Gastroesophageal sphincter (tissue), 3 donors: ENCODE measurements at regions not wholly inside any gene's neighbourhood (a gene's known extent, or its start where the extent isn't known, plus 50 kb on each side); places are given as distances from the start of the nearest gene placed in this dataset.
"Not testable (repeated sequence)": the region's sequence is repeated elsewhere in the genome, so short reads cannot be mapped to it uniquely, and the experiment has no call there.

ENCODE experiments used
- EP300 ChIP-seq: sonication (generic); formaldehyde crosslinking; IDR thresholded peaks from one replicate; pipeline ENCODE4 v1.6.1; 2017; ENCODE audit warnings: antibody characterized with exemption, mild to moderate bottlenecking
- POLR2AphosphoS5 ChIP-seq: sonication (generic); formaldehyde crosslinking; IDR thresholded peaks from one replicate; pipeline ENCODE4 v1.6.1; 2017; ENCODE audit warnings: antibody characterized with exemption
- TF ChIP-seq, protein P1 (sequence below), 4 experiments: fragments of 200-600 bp in 2 of 4; fragments of 450-650 bp in 2 of 4; sonication (generic) in 1 of 4; IDR thresholded peaks; one replicate each; pipeline ENCODE4 v1.5.1; 2017 to 2019; ENCODE audit warnings: antibody characterized with exemption in 4 of 4, mild to moderate bottlenecking in 2 of 4, moderate library complexity in 2 of 4

DNA sequence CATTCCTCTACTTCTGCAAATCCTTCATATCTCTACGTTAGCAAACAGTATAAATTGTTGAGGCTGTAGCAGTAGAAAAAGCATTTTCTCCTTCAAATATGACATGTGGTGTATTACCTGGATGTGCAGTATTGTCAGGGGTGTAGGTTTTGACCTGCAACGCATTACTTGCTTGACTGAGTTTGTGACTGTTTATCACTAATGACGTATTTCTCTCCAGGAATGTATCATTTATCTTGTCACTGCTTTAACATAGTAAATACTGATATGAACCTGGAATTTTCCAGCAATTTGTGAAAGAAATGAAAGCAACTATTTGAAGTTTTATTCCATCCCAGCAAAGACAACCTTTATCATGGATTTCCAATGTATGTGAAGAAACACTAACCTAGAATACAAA lies 823.4 kb downstream of the NAP1L3 start:
- TF ChIP-seq, protein P1, sequence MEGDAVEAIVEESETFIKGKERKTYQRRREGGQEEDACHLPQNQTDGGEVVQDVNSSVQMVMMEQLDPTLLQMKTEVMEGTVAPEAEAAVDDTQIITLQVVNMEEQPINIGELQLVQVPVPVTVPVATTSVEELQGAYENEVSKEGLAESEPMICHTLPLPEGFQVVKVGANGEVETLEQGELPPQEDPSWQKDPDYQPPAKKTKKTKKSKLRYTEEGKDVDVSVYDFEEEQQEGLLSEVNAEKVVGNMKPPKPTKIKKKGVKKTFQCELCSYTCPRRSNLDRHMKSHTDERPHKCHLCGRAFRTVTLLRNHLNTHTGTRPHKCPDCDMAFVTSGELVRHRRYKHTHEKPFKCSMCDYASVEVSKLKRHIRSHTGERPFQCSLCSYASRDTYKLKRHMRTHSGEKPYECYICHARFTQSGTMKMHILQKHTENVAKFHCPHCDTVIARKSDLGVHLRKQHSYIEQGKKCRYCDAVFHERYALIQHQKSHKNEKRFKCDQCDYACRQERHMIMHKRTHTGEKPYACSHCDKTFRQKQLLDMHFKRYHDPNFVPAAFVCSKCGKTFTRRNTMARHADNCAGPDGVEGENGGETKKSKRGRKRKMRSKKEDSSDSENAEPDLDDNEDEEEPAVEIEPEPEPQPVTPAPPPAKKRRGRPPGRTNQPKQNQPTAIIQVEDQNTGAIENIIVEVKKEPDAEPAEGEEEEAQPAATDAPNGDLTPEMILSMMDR (IDR thresholded peaks at IDR 0.05) = not testable (repeated sequence)
- not testable (repeated sequence) for TF ChIP-seq POLR2AphosphoS5, EP300
